CD4-positive, alpha-beta T cell (primary cell): ENCODE measurements at regions not wholly inside any gene's neighbourhood (a gene's known extent, or its start where the extent isn't known, plus 50 kb on each side); places are given as distances from the start of the nearest gene placed in this dataset.

Experiments
- ATAC-seq: fragments of 200-7000 bp; cut with Tn5 transposase; one replicate; pipeline ENCODE4 v1.10.0; 2022; ENCODE audit warnings: mild to moderate bottlenecking; ENCODE audit not compliant: poor library complexity
- CTCF ChIA-PET: fragments of 350-600 bp; sonication (Branson Sonifier 250); formaldehyde crosslinking; loops from one replicate; lab custom pipeline; 2021; ENCODE audit warnings: antibody characterized with exemption, inconsistent platforms; lab: Charles Lee
- POLR2A ChIA-PET: fragments of 350-600 bp; sonication (Branson Sonifier 250); formaldehyde crosslinking; loops from one replicate; lab custom pipeline; 2021; ENCODE audit warnings: antibody characterized with exemption, inconsistent platforms; lab: Charles Lee
- DNase-seq, 14 experiments: peaks; one replicate each; pipeline ENCODE4 v3.0.0-alpha.2; 2013 to 2020; ENCODE audit warnings: mixed read lengths in 2 of 14
- H3K27ac ChIP-seq, 2 donors: one replicate each; pipeline versions ENCODE4 v1.5.1 to v1.7.0; 2013; ENCODE audit warnings: low read length in 2 of 2, low read depth in 1 of 2, mild to moderate bottlenecking in 1 of 2
- H3K27me3 ChIP-seq, 2 experiments: 1 replicate in 1 of 2; 2 replicates in 1 of 2; pipeline versions ENCODE4 v1.6.1 to v1.7.0; 2013; ENCODE audit warnings: low read length in 2 of 2, control low read depth in 1 of 2, mild to moderate bottlenecking in 1 of 2, moderate library complexity in 1 of 2; ENCODE audit not compliant: insufficient read depth in 2 of 2, control insufficient read depth in 1 of 2
- H3K36me3 ChIP-seq: one replicate; pipeline ENCODE4 v1.6.1; 2013; ENCODE audit warnings: low read length, control low read depth; ENCODE audit not compliant: insufficient read depth
- H3K4me1 ChIP-seq: one replicate; pipeline ENCODE4 v1.6.1; 2013; ENCODE audit warnings: low read length, control low read depth; ENCODE audit not compliant: insufficient read depth
- H3K4me3 ChIP-seq: one replicate; pipeline ENCODE4 v1.5.1; 2013; ENCODE audit warnings: mild to moderate bottlenecking, low read length, moderate library complexity
- H3K9me3 ChIP-seq, 2 experiments: 1 replicate in 1 of 2; 2 replicates in 1 of 2; pipeline versions ENCODE4 v1.6.1 to v1.7.0; 2013; ENCODE audit warnings: low read length in 2 of 2, mild to moderate bottlenecking in 2 of 2, control low read depth in 1 of 2, moderate library complexity in 1 of 2; ENCODE audit not compliant: control insufficient read depth in 1 of 2, insufficient read depth in 1 of 2
- H3K27ac Mint-ChIP-seq: one replicate; pipeline ENCODE4 v1.8.0; 2020; ENCODE audit warnings: mixed read lengths
- H3K27me3 Mint-ChIP-seq: one replicate; pipeline ENCODE4 v1.8.0; 2021; ENCODE audit warnings: mixed read lengths
- H3K36me3 Mint-ChIP-seq: one replicate; pipeline ENCODE4 v1.8.0; 2021; ENCODE audit warnings: low read depth, mixed read lengths
- H3K4me1 Mint-ChIP-seq: one replicate; pipeline ENCODE4 v1.8.0; 2021; ENCODE audit warnings: low read depth, mixed read lengths
- H3K4me3 Mint-ChIP-seq: one replicate; pipeline ENCODE4 v1.8.0; 2020; ENCODE audit warnings: mild to moderate bottlenecking, mixed read lengths
- H3K9me3 Mint-ChIP-seq: one replicate; pipeline ENCODE4 v1.8.0; 2020; ENCODE audit warnings: mixed read lengths
- CTCF ChIP-seq: fragments of 200-600 bp; IDR thresholded peaks from one replicate; pipeline ENCODE4 v1.8.0; 2022; ENCODE audit warnings: antibody characterized with exemption, mild to moderate bottlenecking
- intact Hi-C, 2 experiments: fragments of 100-400 bp; cut with DNase I in 1 of 2; cut with micrococcal nuclease in 1 of 2; formaldehyde crosslinking; loops; one replicate each; pipeline versions ENCODE4 v1.15.1 to v1.9.0; 2023 to 2025; cut with DNase I, micrococcal nuclease

- Histone ChIP-seq H3K36me3 (no peaks in the 10 kb centered on the region), H3K27ac (no peak overlapping the region), H3K4me3 (no peak overlapping the region), H3K27me3 (no peaks in the 10 kb centered on the region), H3K9me3 (no peaks in the 10 kb centered on the region), H3K4me1 (no peaks in the 10 kb centered on the region)
- intact Hi-C loops, result no loop called here
- POLR2A ChIA-PET, result no interaction called here
- CTCF ChIA-PET, result interaction anchor here (0.6 kb wide), 1 partner anchor 64 kb away, joined by 3 read pairs; no protein-coding TSS in a partner anchor
- Mint-ChIP-seq H3K4me1 (no peaks in the 10 kb centered on the region), H3K36me3 (no peaks in the 10 kb centered on the region), H3K27me3 (no peaks in the 10 kb centered on the region), H3K9me3 (no peaks in the 10 kb centered on the region), H3K27ac (no peak overlapping the region), H3K4me3 (no peak overlapping the region)
- DNase-seq, result no peak
- no peak for ATAC-seq
- TF ChIP-seq CTCF, result no peak
Measured at GRCh38 chr3:152945556-152945955, 110.6 kb downstream of the P2RY1 start.

- Histone ChIP-seq H3K27me3 (no peaks in the 10 kb centered on the region), H3K4me1 (no peaks in the 10 kb centered on the region), H3K9me3 (no peaks in the 10 kb centered on the region), H3K27ac (no peak overlapping the region), H3K4me3 (no peak overlapping the region), H3K36me3 (no peaks in the 10 kb centered on the region)
- H3K4me1 Mint-ChIP-seq, result no peaks in the 10 kb centered on the region
- ATAC-seq, result no peak
- no peaks in the 10 kb centered on the region for H3K36me3 Mint-ChIP-seq
- intact Hi-C loops, result no loop called here
- POLR2A ChIA-PET, result no interaction called here
- H3K9me3 Mint-ChIP-seq, result no peaks in the 10 kb centered on the region
- H3K27me3 Mint-ChIP-seq, result no peaks in the 10 kb centered on the region
- no peak for TF ChIP-seq CTCF
- no peak overlapping the region for H3K4me3 Mint-ChIP-seq
- DNase-seq, result no peak
- H3K27ac Mint-ChIP-seq, result no peak overlapping the region
- CTCF ChIA-PET, result no interaction called here
Measured at GRCh38 chr3:152957491-152957890, 122.6 kb downstream of the P2RY1 start.

- POLR2A ChIA-PET, result no interaction called here
- TF ChIP-seq CTCF, result no peak
- no peaks in the 10 kb centered on the region for H3K9me3 Mint-ChIP-seq
Measured at GRCh38 chr3:152959307-152959706, 124.4 kb downstream of the P2RY1 start.

More at GRCh38 chr3:152959307-152959706, 124.4 kb downstream of the P2RY1 start:
- Mint-ChIP-seq H3K4me3 (no peak overlapping the region), H3K4me1 (no peaks in the 10 kb centered on the region), H3K36me3 (no peaks in the 10 kb centered on the region), H3K27me3 (no peaks in the 10 kb centered on the region), H3K27ac (no peak overlapping the region)
- Histone ChIP-seq H3K36me3 (no peaks in the 10 kb centered on the region), H3K4me1 (no peaks in the 10 kb centered on the region), H3K9me3 (no peaks in the 10 kb centered on the region), H3K27me3 (no peaks in the 10 kb centered on the region), H3K4me3 (no peak overlapping the region), H3K27ac (no peak overlapping the region)
- no peak for DNase-seq
- intact Hi-C loops, result no loop called here
- ATAC-seq, result no peak
- CTCF ChIA-PET, result no interaction called here
